GM18861 (cell line): ENCODE measurements at regions not wholly inside any gene's neighbourhood (a gene's known extent, or its start where the extent isn't known, plus 50 kb on each side); places are given as distances from the start of the nearest gene placed in this dataset.
"Not testable (repeated sequence)": the region's sequence is repeated elsewhere in the genome, so short reads cannot be mapped to it uniquely, and the experiment has no call there.

Experiments
- ATAC-seq: cut with Tn5 transposase; IDR thresholded peaks from one replicate; pipeline ENCODE4 v1.9.1; 2021; ENCODE audit not compliant: unreplicated experiment

DNA sequence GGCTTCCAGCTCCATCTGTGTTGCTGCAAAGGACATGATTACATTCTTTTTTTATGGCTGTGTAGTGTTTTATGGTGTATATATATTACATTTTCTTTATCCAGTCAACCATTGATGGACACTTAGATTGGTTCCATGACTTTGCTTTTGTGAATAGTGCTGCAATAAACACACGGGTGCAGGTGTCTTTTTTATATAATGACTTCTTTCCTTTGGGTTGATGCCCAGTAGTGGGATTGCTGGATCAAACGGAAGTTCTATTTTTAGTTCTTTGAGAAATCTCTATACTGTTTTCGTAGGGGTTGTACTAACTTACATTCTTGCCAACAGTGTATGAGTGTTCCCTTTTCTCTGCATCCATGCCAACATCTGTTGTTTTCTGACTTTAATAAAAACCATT lies 189.7 kb downstream of the ACTR3B start:
- no peak for ATAC-seq

DNA sequence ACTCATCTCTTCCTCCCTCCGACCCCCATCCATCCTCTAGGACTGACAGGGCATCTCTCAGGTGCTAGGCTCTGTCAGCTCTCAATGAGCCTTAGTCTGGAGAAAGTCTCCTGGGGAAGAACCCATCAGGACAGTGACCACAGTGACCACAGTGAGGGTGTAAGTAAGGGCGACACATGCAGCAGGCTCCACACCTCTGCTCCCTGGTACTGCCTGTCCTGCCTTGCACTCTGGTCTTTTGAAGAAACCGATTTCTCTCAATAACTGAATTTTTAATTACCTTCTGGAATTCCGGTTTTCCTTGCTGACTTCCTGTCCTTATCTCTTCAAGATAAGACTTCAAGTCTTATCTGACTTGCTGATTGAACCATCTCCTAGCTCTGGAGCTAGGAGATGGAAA lies 190.2 kb downstream of the ACTR3B start:
- ATAC-seq = no peak

DNA sequence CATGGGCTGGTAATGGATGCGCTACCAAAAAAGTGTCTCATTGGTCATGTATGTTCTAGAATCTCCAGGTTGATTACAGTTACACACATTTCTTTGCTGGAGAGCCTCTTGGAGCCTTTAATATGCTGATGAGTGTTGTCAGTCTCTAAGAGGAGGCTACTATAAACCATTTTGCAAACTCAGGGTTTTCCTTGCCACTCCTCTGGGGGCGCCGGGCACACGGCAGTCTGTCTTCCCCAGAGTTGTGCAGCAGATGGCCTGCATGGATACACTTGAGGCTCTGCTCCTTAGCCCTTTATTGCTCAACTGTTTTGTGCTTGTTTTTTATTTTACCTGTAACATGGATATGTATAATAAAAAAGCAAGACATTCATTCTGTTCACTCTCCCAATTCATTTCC lies 196.5 kb downstream of the ACTR3B start:
- ATAC-seq = no peak

DNA sequence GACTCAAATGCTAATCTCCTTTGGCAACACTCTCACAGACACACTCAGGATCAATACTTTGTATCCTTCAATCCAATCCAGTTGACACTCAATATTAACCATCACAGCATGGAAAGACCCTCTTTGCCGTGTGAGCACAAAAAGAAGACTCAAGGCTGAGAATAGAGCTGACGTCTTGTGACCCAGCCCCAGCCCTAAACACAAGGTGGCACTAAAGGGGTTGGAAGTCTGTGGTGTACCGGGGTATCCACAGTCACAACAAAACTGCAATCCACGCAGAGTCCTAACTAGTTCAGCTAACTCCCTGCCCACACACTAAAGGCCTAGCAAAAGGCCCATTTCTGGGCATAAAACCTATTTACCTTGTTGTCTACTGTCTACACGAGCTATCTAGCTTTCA lies 200.1 kb downstream of the ACTR3B start:
- no peak for ATAC-seq

DNA sequence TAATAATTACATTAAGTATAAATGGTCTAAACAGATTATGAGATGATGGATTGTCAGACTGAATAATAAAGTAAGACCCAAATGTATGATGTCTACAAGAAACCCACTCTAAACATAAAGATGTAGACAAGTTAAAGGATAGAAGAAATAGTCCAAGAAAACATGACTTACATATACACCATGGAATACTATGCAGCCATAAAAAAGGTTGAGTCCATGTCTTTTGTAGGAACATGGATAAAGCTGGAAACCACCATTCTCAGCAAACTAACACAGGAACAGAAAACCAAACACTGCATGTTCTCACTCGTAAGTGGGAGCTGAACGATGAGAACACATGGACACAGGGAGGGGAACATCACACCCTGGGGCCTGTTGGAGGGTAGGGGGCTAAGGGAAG lies 202.2 kb downstream of the ACTR3B start:
- ATAC-seq = not testable (repeated sequence)

DNA sequence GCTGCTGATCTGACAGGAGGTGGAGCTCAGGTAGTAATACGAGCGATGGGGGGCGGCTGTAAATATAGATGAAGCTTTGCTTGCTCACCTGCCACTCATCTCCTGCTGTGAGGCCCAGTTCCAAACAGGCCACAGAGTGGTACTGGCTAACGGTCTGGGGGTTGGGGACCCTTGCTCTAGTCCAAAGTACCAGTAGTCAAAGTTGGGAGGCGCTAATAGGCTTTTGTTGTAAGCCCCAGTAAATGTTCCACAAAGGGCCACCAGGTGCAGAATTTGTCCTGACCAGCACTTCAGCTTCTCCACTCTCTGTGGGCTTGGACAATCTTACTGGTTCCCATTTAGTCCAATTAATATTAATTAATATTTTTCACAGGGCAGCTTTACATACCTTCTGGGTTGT lies 206.6 kb downstream of the ACTR3B start:
- no peak for ATAC-seq

DNA sequence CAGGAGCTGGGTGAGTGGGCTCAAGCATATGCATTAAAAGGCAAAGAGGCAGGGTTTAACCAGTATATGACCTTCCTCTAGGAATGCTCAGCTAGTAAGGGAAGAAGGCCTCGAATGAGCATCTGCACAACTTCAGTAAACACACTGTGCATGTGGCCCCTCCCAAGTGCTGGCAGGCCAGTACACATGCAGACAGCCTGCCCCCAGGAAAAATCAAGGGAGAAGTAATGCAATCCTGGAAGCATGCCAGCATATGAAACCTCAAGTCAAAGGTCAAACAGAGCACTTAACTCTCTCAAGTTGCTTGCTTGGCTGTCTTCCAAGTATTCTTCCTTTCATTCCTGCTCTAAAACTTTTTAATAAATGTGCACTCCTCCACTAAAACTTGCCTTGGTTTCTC lies 208.4 kb downstream of the ACTR3B start:
- no peak for ATAC-seq

DNA sequence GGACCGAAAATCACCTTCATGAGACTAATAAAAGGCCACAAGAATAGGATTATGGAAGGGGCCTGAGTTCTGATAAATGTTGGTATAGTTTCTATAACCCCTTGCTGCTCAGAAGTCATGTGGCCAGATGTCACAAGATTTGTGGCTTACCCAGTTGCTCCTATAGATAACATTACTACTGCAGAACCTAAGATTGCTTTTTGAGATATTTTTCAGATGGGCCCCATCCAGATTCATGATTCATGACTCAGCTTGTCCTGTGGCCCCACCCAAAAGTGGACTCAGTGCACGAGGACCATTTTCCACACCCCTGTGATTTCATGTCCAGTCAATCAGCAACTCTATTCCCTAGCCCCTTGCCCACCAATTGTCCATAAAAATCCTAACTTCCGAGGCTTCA lies 209.0 kb downstream of the ACTR3B start:
- ATAC-seq = no peak

DNA sequence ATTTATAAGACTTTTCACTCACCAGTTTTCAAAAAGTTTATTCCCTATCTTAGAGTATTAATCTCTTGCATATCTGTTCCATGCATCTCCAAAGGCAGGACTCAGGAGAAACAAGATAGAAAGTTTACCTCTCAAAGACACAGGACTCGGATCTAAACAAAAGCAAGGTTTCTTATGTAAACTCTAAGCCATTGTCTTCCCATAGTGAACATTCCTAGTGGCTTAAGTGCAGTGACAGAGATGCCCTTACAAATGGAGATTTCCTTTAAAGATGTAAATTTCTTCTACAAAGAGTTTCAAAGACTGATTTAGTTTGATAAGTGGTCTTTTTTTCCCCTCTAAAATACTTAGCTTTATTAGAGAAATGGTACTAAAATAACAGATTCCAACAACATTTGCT lies 209.8 kb downstream of the ACTR3B start:
- no peak for ATAC-seq

DNA sequence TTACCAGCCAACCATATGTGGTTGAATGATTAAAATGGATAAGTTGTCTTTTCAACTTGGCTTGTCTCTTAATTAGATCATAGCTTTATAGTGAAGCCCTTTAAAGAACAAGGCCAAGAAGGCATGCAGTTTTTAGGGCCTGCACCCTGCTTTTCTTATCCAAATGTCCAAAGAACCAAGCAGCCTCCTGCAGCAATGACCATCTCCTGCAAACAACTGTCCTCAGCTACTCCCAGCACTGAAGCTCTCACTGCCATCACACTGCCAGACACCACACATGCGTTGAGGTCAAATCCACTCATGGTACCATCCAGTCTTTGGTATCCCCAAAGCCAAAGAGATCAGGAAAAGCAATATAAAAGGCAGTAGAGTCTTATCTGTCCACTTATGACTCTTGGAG lies 210.3 kb downstream of the ACTR3B start:
- no peak for ATAC-seq

DNA sequence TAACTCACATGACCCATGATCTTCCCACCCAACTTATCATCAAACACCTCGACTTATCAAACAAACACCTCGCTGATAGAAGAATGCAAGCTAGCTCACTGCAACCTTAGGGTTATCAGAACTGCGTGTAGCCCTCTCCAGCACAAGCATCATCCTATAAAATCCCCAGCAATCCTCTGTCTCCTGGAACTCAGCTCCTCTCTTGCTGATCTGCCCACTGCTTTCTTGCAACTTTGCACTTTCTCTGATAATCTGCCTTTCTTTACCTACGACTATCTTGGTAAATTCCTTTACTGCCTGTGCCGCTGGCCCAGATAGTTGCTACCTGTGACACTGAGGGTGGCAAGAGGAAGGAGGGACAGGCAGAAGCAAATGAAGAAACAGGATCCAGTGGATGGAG lies 210.9 kb downstream of the ACTR3B start:
- ATAC-seq = no peak

DNA sequence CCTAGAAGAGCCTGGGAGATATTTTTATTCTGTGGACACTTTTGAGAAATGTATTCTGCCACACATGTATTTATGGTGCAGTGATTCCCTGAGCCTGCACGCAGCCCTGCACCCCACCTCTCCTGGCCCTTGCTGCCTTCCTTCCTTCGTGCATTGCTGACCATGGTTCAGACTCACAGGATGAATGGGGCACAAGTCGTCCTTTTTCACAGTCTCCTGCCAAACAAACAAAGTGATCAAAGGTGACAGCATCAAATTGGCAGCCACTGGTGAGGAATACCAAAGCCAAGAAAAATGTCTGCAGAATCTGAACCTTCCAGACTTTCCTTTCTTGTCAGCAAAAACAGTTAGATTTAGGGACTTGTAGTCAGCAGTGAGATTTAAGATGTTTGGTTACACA lies 215.0 kb downstream of the ACTR3B start:
- ATAC-seq = no peak

DNA sequence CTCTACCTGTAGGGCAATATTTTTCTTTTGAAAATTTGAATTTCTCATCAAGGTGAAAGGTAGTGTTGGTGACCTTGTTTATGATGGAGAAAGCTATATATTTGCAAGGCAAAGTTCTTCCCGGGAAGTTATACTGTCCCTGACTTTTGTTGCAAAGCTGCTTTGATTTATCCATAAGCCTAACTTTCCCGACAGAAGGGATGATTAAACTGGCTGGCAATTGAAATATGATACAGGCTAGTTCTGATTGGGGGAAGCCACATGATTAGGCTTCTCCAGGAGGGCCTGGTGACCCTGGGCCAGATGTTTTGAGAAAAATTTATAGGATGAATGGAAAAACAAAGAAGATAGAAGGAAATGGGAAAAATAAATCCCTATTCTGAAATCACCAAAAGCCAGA lies 215.5 kb downstream of the ACTR3B start:
- no peak for ATAC-seq

DNA sequence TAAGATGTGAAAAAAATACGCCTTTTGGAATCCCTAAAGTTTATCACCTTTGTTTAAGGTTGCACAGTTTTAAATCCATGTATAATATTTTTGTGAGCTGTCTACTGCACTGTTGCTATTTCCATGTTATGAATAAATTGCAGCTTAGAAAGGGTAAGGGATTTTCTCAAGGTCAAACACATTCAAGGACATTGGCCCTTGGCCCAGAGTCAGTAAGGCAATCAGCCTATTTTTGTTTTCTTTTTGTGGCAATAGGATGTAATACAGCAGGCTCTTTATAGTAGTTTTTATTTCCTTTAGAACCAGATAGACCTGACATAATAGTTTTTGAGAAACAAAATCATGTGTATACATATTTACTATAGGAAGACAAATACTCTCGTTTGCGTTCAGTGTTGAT lies 219.8 kb downstream of the ACTR3B start:
- ATAC-seq = no peak

DNA sequence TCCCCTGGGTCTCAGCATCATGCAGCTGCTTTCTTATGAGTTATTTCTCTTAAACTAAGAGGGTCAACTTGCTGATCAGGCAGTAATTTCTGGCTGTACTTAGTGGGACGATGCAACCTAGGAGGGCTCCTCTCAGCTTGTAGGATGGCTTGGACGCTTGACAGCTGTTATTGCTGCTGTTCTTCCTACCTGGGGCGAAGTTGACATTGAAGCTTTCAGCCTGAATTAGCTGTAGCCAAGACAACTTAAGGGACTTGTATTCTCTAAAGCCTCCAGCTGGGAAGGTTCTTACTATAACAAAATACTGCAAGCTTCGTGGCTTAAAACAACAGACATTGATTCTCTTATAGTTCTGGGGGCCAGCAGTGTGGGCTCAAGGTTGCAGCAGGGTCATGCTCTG lies 224.9 kb downstream of the ACTR3B start:
- ATAC-seq = no peak

DNA sequence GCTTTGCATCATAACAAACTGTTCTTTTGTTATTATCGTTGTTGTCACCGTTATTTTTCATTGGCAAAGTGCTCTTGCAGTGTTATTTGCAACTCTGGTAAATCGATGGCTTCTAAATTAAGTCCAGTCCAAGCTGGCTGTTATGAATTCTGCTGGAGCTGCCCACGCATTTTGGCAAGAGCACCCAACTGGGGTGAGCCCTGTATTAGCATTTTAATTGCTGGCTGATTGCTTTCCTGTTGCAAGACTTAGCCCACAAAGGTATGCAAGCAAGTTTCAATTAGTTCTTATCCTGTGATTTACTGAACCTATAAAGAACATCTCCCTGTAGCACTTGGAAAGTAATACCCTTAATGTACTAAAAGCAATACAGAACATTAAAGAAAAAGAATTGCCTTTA lies 226.8 kb downstream of the ACTR3B start:
- ATAC-seq = no peak

DNA sequence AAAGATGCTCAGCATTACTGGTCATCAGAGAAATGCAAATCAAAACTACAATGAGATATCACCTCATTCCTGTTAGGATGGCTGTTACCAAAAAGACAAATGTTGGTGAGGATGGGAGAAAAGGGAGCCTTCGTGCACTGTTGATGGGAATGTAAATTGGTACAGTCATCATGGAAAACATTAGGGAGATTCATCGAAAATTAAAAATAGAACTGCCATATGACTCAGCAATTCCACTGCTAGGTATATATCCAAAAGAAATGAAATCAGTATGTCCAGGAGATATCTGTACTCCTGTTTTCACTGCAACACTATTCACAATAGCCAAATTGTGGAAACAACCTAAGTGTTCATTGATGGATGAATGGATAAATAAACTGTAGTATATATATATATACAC lies 228.1 kb downstream of the ACTR3B start:
- ATAC-seq = no peak

DNA sequence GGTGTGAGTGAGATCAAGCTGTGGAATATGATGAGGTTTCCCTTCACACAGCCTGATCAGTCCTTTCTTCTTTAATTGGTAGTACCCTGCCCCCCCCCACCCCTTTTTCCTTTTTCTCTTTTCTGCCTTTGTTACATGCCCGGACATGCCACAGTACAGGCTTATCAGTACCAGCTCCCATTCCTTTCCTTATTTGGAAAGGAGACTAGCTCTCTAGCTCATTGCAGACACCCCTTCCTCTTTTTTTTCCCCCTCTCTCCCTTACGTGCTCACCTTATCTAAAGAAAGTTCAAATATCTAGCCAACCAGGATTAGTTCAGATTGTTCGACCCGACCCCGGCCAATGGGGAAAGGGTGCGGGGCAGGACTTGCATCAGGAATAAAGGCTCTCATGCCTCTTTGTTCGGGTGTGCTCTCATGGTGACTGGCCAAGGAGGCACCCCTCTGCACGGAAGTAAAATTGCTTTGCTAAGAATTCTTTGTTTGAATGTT lies 230.4 kb downstream of the ACTR3B start:
- no peak for ATAC-seq

DNA sequence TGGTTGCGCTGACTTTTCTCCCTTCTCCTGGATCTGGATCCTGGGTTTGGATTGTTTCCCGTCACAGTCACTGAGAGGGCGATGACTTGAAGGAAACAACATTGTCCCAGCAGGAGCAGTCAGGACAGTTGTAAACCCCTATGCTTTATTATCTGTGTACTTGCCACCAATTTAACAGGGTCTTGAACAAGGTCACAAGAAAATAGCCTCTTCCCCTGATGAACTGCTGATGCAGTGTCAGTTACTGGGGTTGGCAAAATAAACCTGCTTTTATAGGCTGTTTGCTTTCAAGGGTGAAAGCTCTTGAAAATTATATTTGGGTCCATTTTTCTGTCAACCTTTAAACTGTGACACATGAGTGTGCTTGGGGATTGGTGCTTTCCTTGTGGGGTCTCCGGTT lies 238.9 kb downstream of the ACTR3B start:
- ATAC-seq = no peak

DNA sequence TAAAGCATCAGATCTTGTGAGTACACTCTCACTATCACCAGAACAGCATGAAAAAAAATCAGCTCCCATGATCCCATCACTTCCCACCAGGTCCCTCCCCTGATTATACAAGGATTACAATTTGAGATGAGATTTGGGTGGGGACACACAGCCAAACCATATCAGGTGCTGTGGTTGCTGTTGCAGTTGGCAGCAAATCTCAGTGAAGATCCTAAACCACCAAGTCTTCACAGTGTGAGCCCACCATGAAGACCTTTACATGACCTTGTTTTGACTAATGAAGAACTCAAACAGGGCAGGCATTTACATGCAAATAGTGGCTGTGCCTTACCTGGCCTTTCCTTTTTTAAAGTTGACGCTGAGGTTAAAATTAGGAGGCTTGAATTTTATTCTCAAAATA lies 242.6 kb downstream of the ACTR3B start:
- no peak for ATAC-seq

DNA sequence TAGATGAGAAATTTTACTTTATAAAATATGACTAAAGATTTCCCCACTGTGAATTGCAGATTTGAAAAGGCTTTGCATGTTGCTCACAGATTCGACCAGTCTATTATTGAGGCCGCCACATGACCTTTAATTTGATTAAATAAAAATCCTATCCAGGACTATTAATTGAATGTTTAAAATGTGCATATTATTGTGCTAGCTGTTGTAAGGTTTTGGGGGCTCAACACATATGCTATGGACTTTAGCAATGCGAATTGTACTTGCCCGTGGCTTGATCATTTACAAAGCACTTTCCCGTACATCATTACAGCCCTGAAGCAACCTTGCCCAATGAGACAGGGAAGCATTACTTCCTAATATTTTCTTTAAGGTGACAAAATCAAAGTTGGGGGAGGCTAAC lies 243.0 kb downstream of the ACTR3B start:
- no peak for ATAC-seq

DNA sequence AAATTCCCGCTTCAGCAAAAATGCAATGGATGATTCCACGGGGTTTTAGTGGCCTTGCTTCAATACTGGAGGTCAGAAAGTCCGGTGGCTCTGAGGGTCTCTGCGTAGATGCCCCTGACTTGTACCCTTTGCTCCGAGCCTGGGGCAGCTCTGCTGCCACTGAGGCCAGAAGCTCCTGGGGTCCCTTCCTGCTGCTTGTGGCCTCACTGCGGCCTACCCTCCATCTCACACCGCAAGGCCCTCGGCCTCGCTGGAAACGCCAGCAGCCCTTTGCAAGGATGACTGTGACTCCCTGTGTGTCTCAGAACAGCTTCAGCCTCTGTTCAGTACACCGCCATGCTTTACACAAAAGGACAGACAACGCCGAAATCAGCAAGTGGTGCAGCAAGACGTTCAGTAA lies 244.8 kb downstream of the ACTR3B start:
- no peak for ATAC-seq

DNA sequence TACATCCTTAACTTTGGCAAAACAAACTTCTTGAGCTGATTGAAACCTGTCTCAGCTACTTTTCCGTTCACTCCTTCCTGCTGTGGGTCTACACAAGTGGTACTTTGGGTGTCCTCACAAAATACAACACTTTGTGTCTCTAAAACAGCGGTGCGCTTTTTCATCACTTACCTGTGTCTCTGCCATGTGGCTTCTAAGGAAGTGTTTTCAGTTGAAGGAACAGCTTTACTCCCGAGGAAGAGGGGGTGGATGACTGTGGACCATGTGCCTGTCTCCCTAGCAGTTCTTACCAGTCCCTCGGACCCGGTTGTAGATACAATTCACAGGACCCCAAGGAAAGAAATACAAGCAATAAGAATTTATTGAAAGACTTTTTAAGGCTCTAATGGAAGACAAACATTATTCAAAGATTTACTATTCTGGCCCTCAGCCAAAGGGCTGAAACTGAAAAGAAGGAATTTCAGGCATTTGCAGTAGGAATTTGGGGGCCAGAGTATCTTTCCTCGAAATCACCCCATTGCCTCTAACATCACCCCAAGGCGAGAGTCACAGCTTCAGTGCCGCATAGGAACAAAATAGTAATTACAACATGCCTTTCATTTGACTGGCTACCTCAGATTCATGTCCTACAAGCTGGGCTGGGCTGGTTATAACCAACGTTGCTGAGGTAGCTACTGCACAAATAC lies 246.3 kb downstream of the ACTR3B start:
- ATAC-seq = no peak
